HG03460 (cell line): ENCODE measurements at regions not wholly inside any gene's neighbourhood (a gene's known extent, or its start where the extent isn't known, plus 50 kb on each side); places are given as distances from the start of the nearest gene placed in this dataset.

Source experiments
- ATAC-seq: cut with Tn5 transposase; IDR thresholded peaks from one replicate; pipeline ENCODE4 v1.9.1; 2021; ENCODE audit not compliant: unreplicated experiment

- ATAC-seq = no peak
Measured at GRCh38 chr15:75131269-75131643, 70.4 kb upstream of the C15orf39 start.

- no peak for ATAC-seq
Measured at GRCh38 chr15:75134748-75135147, 66.9 kb upstream of the C15orf39 start.

- no peak for ATAC-seq
Measured at GRCh38 chr15:75136118-75136517, 65.6 kb upstream of the C15orf39 start.

GRCh38 chr15:75136758-75137157 is 64.9 kb upstream of the C15orf39 start:
- no peak for ATAC-seq

GRCh38 chr15:75138016-75138999 is 63.4 kb upstream of the C15orf39 start:
- ATAC-seq = no peak

GRCh38 chr15:75140080-75140879 is 61.4 kb upstream of the C15orf39 start:
- no peak for ATAC-seq

GRCh38 chr15:75142499-75142898 is 59.2 kb upstream of the C15orf39 start:
- no peak for ATAC-seq

GRCh38 chr15:75143738-75144334 is 57.8 kb upstream of the C15orf39 start:
- ATAC-seq = no peak

GRCh38 chr15:75145027-75145841 is 56.4 kb upstream of the C15orf39 start:
- no peak for ATAC-seq

- ATAC-seq = no peak
Measured at GRCh38 chr15:75148280-75148679, 53.4 kb upstream of the C15orf39 start.

- ATAC-seq = no peak
Measured at GRCh38 chr15:75149867-75150709, 51.6 kb upstream of the C15orf39 start.

GRCh38 chr15:75151214-75152128 is 50.2 kb upstream of the C15orf39 start:
- ATAC-seq = no peak
